H9 (cell line): ENCODE measurements at regions not wholly inside any gene's neighbourhood (a gene's known extent, or its start where the extent isn't known, plus 50 kb on each side); places are given as distances from the start of the nearest gene placed in this dataset.

Experiments
- DNase-seq: peaks from one replicate; pipeline ENCODE4 v3.0.0-alpha.2; 2017
- H2AFZ ChIP-seq: one replicate; pipeline ENCODE4 v1.6.1; 2013; ENCODE audit warnings: mild to moderate bottlenecking, low read length, control low read depth, moderate library complexity
- H2AK5ac ChIP-seq: 2 replicates; pipeline ENCODE4 v1.6.1; 2013; ENCODE audit warnings: low read length, control low read depth, mixed read lengths; ENCODE audit not compliant: insufficient read length
- H2BK120ac ChIP-seq: one replicate; pipeline ENCODE4 v1.6.1; 2013; ENCODE audit warnings: low read depth, mild to moderate bottlenecking, low read length, control low read depth, inconsistent platforms; ENCODE audit not compliant: poor library complexity, severe bottlenecking
- H2BK12ac ChIP-seq: 2 replicates; pipeline ENCODE4 v1.6.1; 2013; ENCODE audit warnings: low read length, control low read depth, mixed read lengths, low read depth; ENCODE audit not compliant: insufficient read length
- H2BK15ac ChIP-seq: 2 replicates; pipeline ENCODE4 v1.6.1; 2013; ENCODE audit warnings: low read depth, low read length, control low read depth
- H2BK20ac ChIP-seq: one replicate; pipeline ENCODE4 v1.6.1; 2013; ENCODE audit warnings: low read depth, mild to moderate bottlenecking, low read length, control low read depth, inconsistent platforms; ENCODE audit not compliant: poor library complexity, severe bottlenecking
- H2BK5ac ChIP-seq: 2 replicates; pipeline ENCODE4 v1.6.1; 2013; ENCODE audit warnings: low read length, control low read depth, mixed read lengths; ENCODE audit not compliant: insufficient read length
- H3K14ac ChIP-seq: 2 replicates; pipeline ENCODE4 v1.6.1; 2013; ENCODE audit warnings: low read length, control low read depth; ENCODE audit not compliant: insufficient read depth
- H3K18ac ChIP-seq: 2 replicates; pipeline ENCODE4 v1.6.1; 2013; ENCODE audit warnings: low read depth, mild to moderate bottlenecking, mixed read lengths, low read length, control low read depth; ENCODE audit not compliant: insufficient read length
- H3K23ac ChIP-seq: 2 replicates; pipeline ENCODE4 v1.6.1; 2013; ENCODE audit warnings: low read length, control low read depth, mixed read lengths, low read depth; ENCODE audit not compliant: insufficient read length
- H3K23me2 ChIP-seq: 2 replicates; pipeline ENCODE4 v1.6.1; 2013; ENCODE audit warnings: low read depth, mild to moderate bottlenecking, mixed read lengths, low read length, control low read depth; ENCODE audit not compliant: insufficient read length, poor library complexity, severe bottlenecking
- H3K27ac ChIP-seq: 2 replicates; pipeline ENCODE4 v1.5.1; 2013; ENCODE audit warnings: low read length, control low read depth, mixed read lengths, low read depth; ENCODE audit not compliant: insufficient read length
- H3K27me3 ChIP-seq: 2 replicates; pipeline ENCODE4 v1.6.1; 2013; ENCODE audit warnings: low read length, control low read depth, inconsistent platforms; ENCODE audit not compliant: insufficient read depth
- H3K4ac ChIP-seq: 2 replicates; pipeline ENCODE4 v1.6.1; 2013; ENCODE audit warnings: low read depth, mild to moderate bottlenecking, control low read depth, inconsistent platforms, low read length, moderate library complexity
- H3K4me1 ChIP-seq: 2 replicates; pipeline ENCODE4 v1.6.1; 2013; ENCODE audit warnings: low read length, control low read depth, inconsistent platforms; ENCODE audit not compliant: insufficient read depth
- H3K4me2 ChIP-seq: 2 replicates; pipeline ENCODE4 v1.6.1; 2013; ENCODE audit warnings: low read length, control low read depth, mixed read lengths; ENCODE audit not compliant: insufficient read length, insufficient read depth
- H3K56ac ChIP-seq: 2 replicates; pipeline ENCODE4 v1.6.1; 2013; ENCODE audit warnings: low read depth, mild to moderate bottlenecking, mixed read lengths, low read length, control low read depth; ENCODE audit not compliant: insufficient read length
- H3K79me1 ChIP-seq: 2 replicates; pipeline ENCODE4 v1.6.1; 2013; ENCODE audit warnings: low read depth, mild to moderate bottlenecking, moderate library complexity, low read length, control low read depth, inconsistent platforms; ENCODE audit not compliant: insufficient read depth, poor library complexity, severe bottlenecking
- H3K79me2 ChIP-seq: 2 replicates; pipeline ENCODE4 v1.6.1; 2013; ENCODE audit warnings: low read length, control low read depth, inconsistent platforms; ENCODE audit not compliant: insufficient read depth
- H3K9ac ChIP-seq: 2 replicates; pipeline ENCODE4 v1.6.1; 2013; ENCODE audit warnings: low read length, control low read depth, mixed read lengths; ENCODE audit not compliant: insufficient read length; ENCODE audit errors: extremely low read depth
- H3K9me3 ChIP-seq: one replicate; pipeline ENCODE4 v1.6.1; 2013; ENCODE audit warnings: low read depth, low read length, inconsistent platforms; ENCODE audit not compliant: control insufficient read depth
- H3T11ph ChIP-seq: one replicate; pipeline ENCODE4 v1.6.1; 2013; ENCODE audit warnings: mild to moderate bottlenecking, low read length, control low read depth, inconsistent platforms
- H4K20me1 ChIP-seq: one replicate; pipeline ENCODE4 v1.6.1; 2013; ENCODE audit not compliant: control insufficient read depth, insufficient read length, insufficient read depth
- H4K5ac ChIP-seq: 2 replicates; pipeline ENCODE4 v1.6.1; 2013; ENCODE audit warnings: low read depth, mild to moderate bottlenecking, mixed read lengths, low read length, control low read depth; ENCODE audit not compliant: insufficient read length
- H4K8ac ChIP-seq: replicated peaks from 2 replicates; pipeline ENCODE4 v1.6.1; 2013; ENCODE audit warnings: low read length, control low read depth, mixed read lengths, low read depth; ENCODE audit not compliant: insufficient read length
- H4K91ac ChIP-seq: 2 replicates; pipeline ENCODE4 v1.6.1; 2013; ENCODE audit warnings: low read depth, mild to moderate bottlenecking, moderate library complexity, mixed read lengths, low read length, control low read depth; ENCODE audit not compliant: insufficient read length
- H3K27ac Mint-ChIP-seq, 3 experiments: 2 replicates in 2 of 3; 3 replicates in 1 of 3; pipeline ENCODE4 v1.8.0; 2020 to 2021; ENCODE audit warnings: mixed read lengths in 3 of 3, mild to moderate bottlenecking in 1 of 3, moderate library complexity in 1 of 3
- H3K27me3 Mint-ChIP-seq: 2 replicates; pipeline ENCODE4 v1.8.0; 2021; ENCODE audit warnings: low read depth, mild to moderate bottlenecking, moderate library complexity, mixed read lengths
- H3K36me3 Mint-ChIP-seq, 3 experiments: 2 replicates in 2 of 3; 3 replicates in 1 of 3; pipeline ENCODE4 v1.8.0; 2020 to 2021; ENCODE audit warnings: low read depth in 3 of 3, mixed read lengths in 3 of 3; ENCODE audit not compliant: insufficient read depth in 1 of 3
- H3K4me1 Mint-ChIP-seq, 2 experiments: 2 replicates each; pipeline ENCODE4 v1.8.0; 2020; ENCODE audit warnings: mixed read lengths in 2 of 2
- H3K4me3 Mint-ChIP-seq, 2 experiments: 2 replicates in 1 of 2; 3 replicates in 1 of 2; pipeline ENCODE4 v1.8.0; 2020 to 2021; ENCODE audit warnings: mild to moderate bottlenecking in 2 of 2, mixed read lengths in 2 of 2, moderate library complexity in 1 of 2
- H3K9me3 Mint-ChIP-seq, 2 experiments: 2 replicates in 1 of 2; 3 replicates in 1 of 2; pipeline ENCODE4 v1.8.0; 2020; ENCODE audit warnings: mild to moderate bottlenecking in 2 of 2, mixed read lengths in 2 of 2, moderate library complexity in 1 of 2
- CTCF ChIP-seq: fragments of 200-600 bp; sonication (generic); conservative IDR thresholded peaks from 3 replicates; pipeline ENCODE4 v1.8.0; 2021; ENCODE audit warnings: antibody characterized with exemption, mild to moderate bottlenecking
- WGBS: extraction: QIAGEN DNeasy Blood & Tissue Kit; methylation state at CpG from one replicate; pipeline ENCODE4 v1.1.7; 2013; ENCODE audit warnings: missing lambda C conversion rate, low lambda C conversion rate, mixed read lengths; ENCODE audit not compliant: insufficient read length; ENCODE audit errors: extremely low coverage; 5-methylcytosine and 5-hydroxymethylcytosine counted together

- Histone ChIP-seq H3K27ac (no peak overlapping the region), H2BK12ac (no peak overlapping the region), H3K4ac (no peak overlapping the region), H2AK5ac (no peak overlapping the region), H3K23me2 (no peaks in the 10 kb centered on the region), H2BK15ac (no peak overlapping the region), H3K79me2 (no peaks in the 10 kb centered on the region), H2BK120ac (no peak overlapping the region), H3K4me1 (no peaks in the 10 kb centered on the region), H4K20me1 (no peaks in the 10 kb centered on the region), H3K14ac (no peak overlapping the region), H3K9me3 (no peaks in the 10 kb centered on the region), H2AFZ (no peak overlapping the region), H3K23ac (no peak overlapping the region), H3K56ac (no peak overlapping the region), H4K5ac (no peak overlapping the region), H3K4me2 (no peak overlapping the region), H3K9ac (no peak overlapping the region), H3K27me3 (no peaks in the 10 kb centered on the region), H3K18ac (no peak overlapping the region), H3T11ph (no peak overlapping the region), H3K79me1 (no peaks in the 10 kb centered on the region), H4K91ac (no peak overlapping the region), H2BK20ac (no peak overlapping the region), H4K8ac (no peak overlapping the region), H2BK5ac (no peak overlapping the region)
- H3K4me1 Mint-ChIP-seq = no peaks in the 10 kb centered on the region
- TF ChIP-seq CTCF = no peak
- no peak overlapping the region for H3K4me3 Mint-ChIP-seq
- H3K36me3 Mint-ChIP-seq = no peaks in the 10 kb centered on the region; a peak in 2 of 7 replicates
- WGBS = no CpG with 5 or more reads among the region's 1 CpG
- no peak for DNase-seq
- no peaks in the 10 kb centered on the region; the same call in 1 of the 2 replicates for H3K27me3 Mint-ChIP-seq
- no peak overlapping the region for H3K27ac Mint-ChIP-seq
- peaks cover 3 to 7% of the 10 kb centered on the region in 2 experiments; a peak in 3 of 5 replicates for H3K9me3 Mint-ChIP-seq
Observed at GRCh38 chr3:89714237-89714636, 606.8 kb downstream of the EPHA3 start.
